B cell (primary cell): ENCODE measurements at regions not wholly inside any gene's neighbourhood (a gene's known extent, or its start where the extent isn't known, plus 50 kb on each side); places are given as distances from the start of the nearest gene placed in this dataset.

ENCODE experiments used
- ATAC-seq: fragments of 200-7000 bp; cut with Tn5 transposase; one replicate; pipeline ENCODE4 v1.10.0; 2021; ENCODE audit warnings: low read depth, mild to moderate bottlenecking, moderate number of reproducible peaks, moderate library complexity
- CTCF ChIA-PET: fragments of 350-600 bp; sonication (Branson Sonifier 250); formaldehyde crosslinking; loops from one replicate; lab custom pipeline; 2021; ENCODE audit warnings: antibody characterized with exemption, inconsistent platforms; lab: Charles Lee
- POLR2A ChIA-PET: fragments of 350-600 bp; sonication (Branson Sonifier 250); formaldehyde crosslinking; loops from one replicate; lab custom pipeline; 2021; ENCODE audit warnings: antibody characterized with exemption; lab: Charles Lee
- DNase-seq: peaks from one replicate; pipeline ENCODE4 v3.0.0; 2013
- H2AFZ ChIP-seq: 2 replicates; pipeline ENCODE4 v1.6.1; 2012; ENCODE audit warnings: mild to moderate bottlenecking, low read depth, low read length; ENCODE audit not compliant: insufficient read depth, poor library complexity, severe bottlenecking
- H3K27ac ChIP-seq, 2 donors: 1 replicate in 1 of 2; 2 replicates in 1 of 2; pipeline ENCODE4 v1.5.1; 2012 to 2013; ENCODE audit warnings: low read length in 2 of 2, mild to moderate bottlenecking in 2 of 2, moderate library complexity in 1 of 2
- H3K27me3 ChIP-seq, 4 experiments: fragments of 200-600 bp in 1 of 4; sonication (generic) in 1 of 4; replicated peaks in 1 of 4; 1 replicate in 2 of 4; 2 replicates in 2 of 4; pipeline versions ENCODE4 v1.6.1 to v1.7.0; 2013 to 2016; ENCODE audit warnings: low read length in 3 of 4, mild to moderate bottlenecking in 2 of 4, mixed read lengths in 1 of 4, moderate library complexity in 1 of 4; ENCODE audit not compliant: insufficient read depth in 4 of 4, control insufficient read depth in 3 of 4; ENCODE audit errors: control extremely low read depth in 1 of 4
- H3K36me3 ChIP-seq, 2 experiments: replicated peaks in 1 of 2; 1 replicate in 1 of 2; 2 replicates in 1 of 2; pipeline versions ENCODE4 v1.6.1 to v1.7.1; 2013; ENCODE audit warnings: low read length in 1 of 2; ENCODE audit not compliant: insufficient read depth in 2 of 2, control insufficient read depth in 1 of 2; ENCODE audit errors: control extremely low read depth in 1 of 2, extremely low read depth in 1 of 2
- H3K4me1 ChIP-seq, 2 donors: fragments of 200-600 bp in 1 of 2; sonication (generic) in 1 of 2; 1 replicate in 1 of 2; 2 replicates in 1 of 2; pipeline versions ENCODE4 v1.5.1 to v1.6.1; 2013 to 2017; ENCODE audit warnings: low read length in 2 of 2; ENCODE audit not compliant: control insufficient read depth in 2 of 2, insufficient read depth in 2 of 2
- H3K4me2 ChIP-seq: replicated peaks from 2 replicates; pipeline ENCODE3; 2012; ENCODE audit warnings: mild to moderate bottlenecking, low read depth, low read length; ENCODE audit not compliant: poor library complexity, severe bottlenecking
- H3K4me3 ChIP-seq, 5 experiments: fragments of 200-600 bp in 1 of 5; sonication (generic) in 1 of 5; 1 replicate in 3 of 5; 2 replicates in 2 of 5; pipeline versions ENCODE4 v1.5.1 to v1.7.0; 2011 to 2016; ENCODE audit warnings: low read length in 4 of 5, mild to moderate bottlenecking in 4 of 5, low read depth in 2 of 5, control low read depth in 1 of 5, moderate library complexity in 1 of 5; ENCODE audit not compliant: insufficient read depth in 1 of 5; ENCODE audit errors: control extremely low read depth in 1 of 5, extremely low read depth in 1 of 5
- H3K79me2 ChIP-seq: fragments of 200-600 bp; sonication (generic); one replicate; pipeline ENCODE4 v1.6.0; 2016; ENCODE audit warnings: low read length; ENCODE audit not compliant: control insufficient read depth, insufficient read depth
- H3K9ac ChIP-seq: fragments of 200-600 bp; sonication (generic); 2 replicates; pipeline ENCODE4 v1.6.1; 2017; ENCODE audit warnings: mild to moderate bottlenecking, low read length, moderate library complexity
- H3K9me3 ChIP-seq, 3 donors: one replicate each; pipeline versions ENCODE4 v1.6.1 to v1.7.1; 2013; ENCODE audit warnings: low read length in 2 of 3; ENCODE audit not compliant: control insufficient read depth in 2 of 3, insufficient read depth in 1 of 3; ENCODE audit errors: control extremely low read depth in 1 of 3
- H4K20me1 ChIP-seq: 2 replicates; pipeline ENCODE4 v1.6.0; 2012; ENCODE audit warnings: mild to moderate bottlenecking, low read length; ENCODE audit not compliant: insufficient read depth, control insufficient read depth, poor library complexity, severe bottlenecking
- H3K27ac Mint-ChIP-seq: one replicate; pipeline ENCODE4 v1.8.0; 2021; ENCODE audit warnings: mixed read lengths
- H3K27me3 Mint-ChIP-seq: one replicate; pipeline ENCODE4 v1.8.0; 2021; ENCODE audit warnings: mixed read lengths
- H3K4me1 Mint-ChIP-seq: one replicate; pipeline ENCODE4 v1.8.0; 2021; ENCODE audit warnings: mixed read lengths
- H3K4me3 Mint-ChIP-seq: one replicate; pipeline ENCODE4 v1.8.0; 2021; ENCODE audit warnings: mixed read lengths
- H3K9me3 Mint-ChIP-seq: one replicate; pipeline ENCODE4 v1.8.0; 2022; ENCODE audit warnings: mixed read lengths; ENCODE audit not compliant: insufficient read depth
- CTCF ChIP-seq: fragments of 200-600 bp; IDR thresholded peaks from one replicate; pipeline ENCODE4 v1.8.0; 2022; ENCODE audit warnings: antibody characterized with exemption, mild to moderate bottlenecking
- EZH2 ChIP-seq: IDR thresholded peaks from 2 replicates; pipeline ENCODE4 v1.6.1; 2012; ENCODE audit warnings: borderline replicate concordance, low read depth, mild to moderate bottlenecking, moderate library complexity, low read length; ENCODE audit not compliant: insufficient read depth, poor library complexity, severe bottlenecking
- WGBS: methylation state at CpG from one replicate; pipeline ENCODE4 v1.1.5; 2013; ENCODE audit warnings: missing lambda C conversion rate; ENCODE audit not compliant: insufficient coverage; 5-methylcytosine and 5-hydroxymethylcytosine counted together
- intact Hi-C: fragments of 100-400 bp; cut with micrococcal nuclease; formaldehyde crosslinking; loops from one replicate; pipeline ENCODE4 v1.10.0; 2022

GRCh38 chr11:87425391-87425790, 387.7 kb downstream of the TMEM135 start:
- DNase-seq (no peak), ATAC-seq (no peak)
- Histone ChIP-seq H3K4me3 (no peak overlapping the region), H3K36me3 (no peaks in the 10 kb centered on the region), H3K4me1 (no peaks in the 10 kb centered on the region), H3K27ac (no peak overlapping the region), H4K20me1 (no peaks in the 10 kb centered on the region), H2AFZ (no peak overlapping the region), H3K27me3 (no peaks in the 10 kb centered on the region), H3K9ac (no peak overlapping the region), H3K9me3 (no peaks in the 10 kb centered on the region), H3K79me2 (no peaks in the 10 kb centered on the region), H3K4me2 (no peak overlapping the region)
- Mint-ChIP-seq H3K27ac (no peak overlapping the region), H3K9me3 (no peaks in the 10 kb centered on the region), H3K4me1 (no peaks in the 10 kb centered on the region), H3K4me3 (no peak overlapping the region), H3K27me3 (peaks cover 2% of the 10 kb centered on the region)
- ChIA-PET POLR2A (no interaction called here), CTCF (no interaction called here)
- intact Hi-C loops, result loop anchor here (10.0 kb wide), 1 partner anchor 971 kb away; no protein-coding TSS in a partner anchor
- 91% methylated on average over 5 of the region's 5 CpGs for WGBS
- TF ChIP-seq CTCF (no peak), EZH2 (no peak)

- 80% methylated on average over 1 of the region's 3 CpGs for WGBS
Observed at GRCh38 chr11:87423161-87423560, 385.4 kb downstream of the TMEM135 start.

More at GRCh38 chr11:87423161-87423560, 385.4 kb downstream of the TMEM135 start:
- H3K27me3 ChIP-seq, result no peaks in the 10 kb centered on the region
- H3K4me1 Mint-ChIP-seq, result no peaks in the 10 kb centered on the region
- no peaks in the 10 kb centered on the region for H3K79me2 ChIP-seq
- ChIA-PET CTCF (interaction anchor here (0.8 to 7.2 kb wide), 9 partner anchors 9 to 969 kb away, joined by 3 to 65 read pairs (median 5); no protein-coding TSS in a partner anchor), POLR2A (no interaction called here)
- DNase-seq (no peak), ATAC-seq (no peak)
- H3K27ac Mint-ChIP-seq, result no peak overlapping the region
- H3K9ac ChIP-seq, result no peak overlapping the region
- H2AFZ ChIP-seq, result no peak overlapping the region
- no peak overlapping the region for H3K4me3 ChIP-seq
- H4K20me1 ChIP-seq, result no peaks in the 10 kb centered on the region
- peaks cover 2% of the 10 kb centered on the region for H3K27me3 Mint-ChIP-seq
- no peak overlapping the region for H3K4me2 ChIP-seq
- H3K9me3 Mint-ChIP-seq, result no peaks in the 10 kb centered on the region
- no peak for TF ChIP-seq EZH2
- no peak for TF ChIP-seq CTCF
- no peaks in the 10 kb centered on the region for H3K9me3 ChIP-seq
- no peak overlapping the region for H3K27ac ChIP-seq
- H3K4me3 Mint-ChIP-seq, result no peak overlapping the region
- no peaks in the 10 kb centered on the region for H3K4me1 ChIP-seq
- intact Hi-C loops, result loop anchor here (10.0 kb wide), 1 partner anchor 968 kb away; no protein-coding TSS in a partner anchor
- no peaks in the 10 kb centered on the region for H3K36me3 ChIP-seq
